NCI-H524 treated with DMSO at 0.1 percent for 48 hours (cell line): ENCODE measurements at regions not wholly inside any gene's neighbourhood (a gene's known extent, or its start where the extent isn't known, plus 50 kb on each side); places are given as distances from the start of the nearest gene placed in this dataset.
"Not testable (repeated sequence)": the region's sequence is repeated elsewhere in the genome, so short reads cannot be mapped to it uniquely, and the experiment has no call there.

Experiments used
- DNase-seq: peaks from one replicate; lab custom pipeline; 2025; lab: John Stamatoyannopoulos, UW

- no peak for DNase-seq
These were observed 366.7 kb upstream of the SGO1 start for GRCh38 chr3:20552605-20553275.

- not testable (repeated sequence) for DNase-seq
These were observed 361.6 kb upstream of the SGO1 start for GRCh38 chr3:20547361-20548269.

DNA sequence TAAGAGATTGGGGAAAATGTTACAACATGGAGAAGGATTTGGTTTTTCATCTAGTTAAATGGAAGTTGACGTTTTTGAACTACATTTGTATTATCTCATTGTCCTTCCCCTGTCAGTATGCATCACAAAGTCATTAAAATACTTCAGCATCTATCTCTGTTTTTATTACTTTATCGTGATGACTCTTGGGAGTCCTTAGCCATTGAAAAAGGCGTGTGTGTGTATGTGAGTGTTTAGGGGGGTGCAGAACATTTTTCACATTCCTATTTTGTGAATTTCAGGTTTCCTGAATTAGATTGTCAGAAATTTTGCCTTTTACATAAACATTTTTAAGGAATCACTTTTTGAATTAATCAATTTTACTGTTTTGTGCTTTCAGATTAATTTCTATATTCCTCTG is 360.6 kb upstream of the SGO1 start:
- no peak for DNase-seq

- no peak for DNase-seq
These were observed 357.7 kb upstream of the SGO1 start for GRCh38 chr3:20543535-20544226.

- no peak for DNase-seq
These were observed 354.1 kb upstream of the SGO1 start for GRCh38 chr3:20540066-20540465.

- DNase-seq, result no peak
These were observed 353.7 kb upstream of the SGO1 start for GRCh38 chr3:20539666-20540065.

DNA sequence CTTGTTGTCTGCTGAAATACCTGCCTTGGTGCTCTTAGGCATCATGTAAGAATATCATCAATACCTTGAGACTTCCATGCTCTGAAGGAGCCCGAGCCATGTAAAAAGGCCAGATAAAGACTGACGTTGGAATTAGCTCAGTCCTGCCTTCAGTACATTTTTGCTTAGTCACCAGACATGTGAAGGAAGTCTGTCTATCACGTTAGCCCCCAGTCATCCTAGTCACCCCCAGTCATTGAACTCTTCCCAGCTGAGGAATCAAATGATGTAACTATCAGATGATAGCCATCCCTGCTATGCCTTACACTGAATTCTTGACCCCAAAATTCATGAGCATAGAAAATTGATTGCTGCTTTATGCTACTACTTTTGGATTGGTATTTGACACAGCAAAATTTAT is 351.2 kb upstream of the SGO1 start:
- DNase-seq, result no peak

GRCh38 chr3:20529911-20530310 is 343.9 kb upstream of the SGO1 start:
- no peak for DNase-seq

DNA sequence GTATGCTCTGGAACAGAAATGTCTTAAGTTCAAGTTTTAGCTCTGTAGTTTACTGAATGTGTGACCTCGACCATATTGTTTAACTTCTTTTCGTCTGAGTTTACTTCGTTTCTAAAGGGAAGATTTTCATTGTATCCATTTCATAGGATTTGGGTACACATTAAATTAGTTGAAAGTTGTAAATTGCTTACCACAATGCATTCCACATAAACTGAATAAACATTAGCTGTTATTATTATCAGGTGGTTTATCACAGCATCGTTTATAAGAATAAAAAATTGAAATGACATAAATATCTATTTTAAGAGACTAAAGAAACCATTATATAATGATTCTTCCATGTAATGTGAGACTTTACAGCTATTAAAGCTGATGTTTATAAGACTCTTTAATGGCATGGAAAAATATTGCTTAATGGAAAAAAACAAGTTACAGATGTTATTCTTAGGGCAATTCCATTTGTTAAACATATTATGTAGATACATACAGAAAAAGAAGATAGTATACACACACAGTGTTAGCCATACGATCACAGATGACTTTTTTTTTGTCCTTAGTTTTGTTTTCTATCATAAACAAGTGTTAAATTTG is 342.3 kb upstream of the SGO1 start:
- no peak for DNase-seq

GRCh38 chr3:20527368-20527767 is 341.4 kb upstream of the SGO1 start:
- no peak for DNase-seq

- no peak for DNase-seq
These were observed 338.3 kb upstream of the SGO1 start for GRCh38 chr3:20524328-20524727.

- no peak for DNase-seq
These were observed 337.3 kb upstream of the SGO1 start for GRCh38 chr3:20523293-20523692.

DNA sequence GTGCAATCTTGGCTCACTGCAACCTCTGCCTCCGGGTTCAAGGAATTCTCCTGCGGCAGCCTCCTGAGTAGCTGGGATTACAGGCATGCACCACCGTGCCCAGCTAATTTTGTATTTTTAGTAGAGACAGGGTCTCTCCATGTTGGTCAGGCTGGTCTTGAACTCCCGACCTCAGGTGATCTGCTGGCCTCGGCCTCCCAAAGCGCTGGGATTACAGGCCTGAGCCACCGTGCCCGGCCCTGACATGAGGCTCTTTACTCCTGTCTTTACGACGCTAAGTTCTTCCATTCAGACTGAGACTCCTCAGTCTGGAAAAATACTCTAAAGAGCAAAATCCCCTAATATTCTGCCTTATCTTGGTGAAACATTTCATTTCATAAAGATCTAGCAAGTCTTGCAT is 331.3 kb upstream of the SGO1 start:
- DNase-seq, result not testable (repeated sequence)

DNA sequence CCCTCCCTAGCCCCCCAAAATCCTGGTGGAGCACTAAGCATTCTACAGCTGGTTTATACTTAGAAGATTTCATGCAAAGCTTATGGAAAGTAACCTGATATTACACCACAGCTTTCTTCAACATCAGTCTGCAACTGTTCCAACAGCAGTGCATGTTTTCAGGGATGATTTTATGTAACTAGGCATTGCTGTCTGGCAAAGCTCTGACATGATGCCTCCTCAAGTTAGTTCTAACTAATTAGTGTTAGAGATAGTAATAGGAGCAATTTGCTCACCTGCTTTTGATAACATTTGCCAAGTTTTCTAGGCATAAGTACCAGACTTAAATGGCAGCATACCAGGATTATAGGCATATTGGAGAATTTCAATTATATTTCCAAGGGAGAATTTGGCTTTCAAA is 330.3 kb upstream of the SGO1 start:
- no peak for DNase-seq

GRCh38 chr3:20515834-20516233 is 329.8 kb upstream of the SGO1 start:
- DNase-seq, result no peak

- DNase-seq, result no peak
These were observed 326.0 kb upstream of the SGO1 start for GRCh38 chr3:20511863-20512505.

GRCh38 chr3:20510396-20510795 is 324.4 kb upstream of the SGO1 start:
- DNase-seq, result no peak

- DNase-seq, result no peak
These were observed 317.5 kb upstream of the SGO1 start for GRCh38 chr3:20503394-20504082.

- no peak for DNase-seq
These were observed 305.0 kb upstream of the SGO1 start for GRCh38 chr3:20490996-20491395.

- DNase-seq, result no peak
These were observed 302.1 kb upstream of the SGO1 start for GRCh38 chr3:20488151-20488550.

- no peak for DNase-seq
These were observed 298.1 kb upstream of the SGO1 start for GRCh38 chr3:20484126-20484525.
